ENCODE measurements at regions not wholly inside any gene's neighbourhood (a gene's known extent, or its start where the extent isn't known, plus 50 kb on each side); places are given as distances from the start of the nearest gene placed in this dataset.

DNA sequence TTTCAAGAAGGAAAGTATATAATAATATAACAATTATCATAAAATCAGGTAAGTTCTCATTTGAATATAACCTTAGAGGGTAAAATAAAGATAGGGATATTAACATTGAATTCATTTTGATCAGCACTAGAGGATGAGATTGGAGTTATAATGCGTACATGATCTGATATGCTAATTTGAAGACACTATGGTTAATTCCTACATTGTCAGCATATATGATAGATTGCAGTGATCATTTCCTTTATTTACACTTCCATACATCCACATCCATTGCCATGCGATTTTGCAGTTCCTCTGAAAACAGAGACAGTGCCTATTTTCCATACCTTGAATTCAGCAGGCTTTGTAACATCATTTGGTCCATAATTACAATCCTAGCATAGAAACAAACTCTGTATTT is 519.2 kb downstream of the CCDC85A start:
- Mint-ChIP-seq H3K4me3 (ENCODE audit: low read depth, unreplicated experiment) (no peak overlapping the region), H3K9me3 (ENCODE audit: low read depth, unreplicated experiment) (peaks cover 3% of the 10 kb centered on the region), H3K27me3 (ENCODE audit: unreplicated experiment) (no peaks in the 10 kb centered on the region), H3K36me3 (ENCODE audit: insufficient read depth, unreplicated experiment) (no peaks in the 10 kb centered on the region), H3K4me1 (ENCODE audit: low read depth, unreplicated experiment) (no peaks in the 10 kb centered on the region), H3K27ac (ENCODE audit: unreplicated experiment) (no peak overlapping the region)
- no TSS peak for BruUV-seq (replicated peaks)
- CTCF ChIA-PET = no interaction called here
- intact Hi-C loops (cut with micrococcal nuclease; ENCODE audit: unreplicated experiment) = no loop called here
- DNase-seq = no peak
- no peak for TF ChIP-seq CTCF (IDR thresholded peaks at IDR 0.05; ENCODE audit: unreplicated experiment)

- H3K36me3 Mint-ChIP-seq (ENCODE audit: insufficient read depth, unreplicated experiment) = no peaks in the 10 kb centered on the region
- H3K4me3 Mint-ChIP-seq (ENCODE audit: low read depth, unreplicated experiment) = no peak overlapping the region
- no peaks in the 10 kb centered on the region for H3K9me3 Mint-ChIP-seq (ENCODE audit: low read depth, unreplicated experiment)
- intact Hi-C loops (cut with micrococcal nuclease; ENCODE audit: unreplicated experiment) = no loop called here
- no peak overlapping the region for H3K27ac Mint-ChIP-seq (ENCODE audit: unreplicated experiment)
- no peaks in the 10 kb centered on the region for H3K4me1 Mint-ChIP-seq (ENCODE audit: low read depth, unreplicated experiment)
- H3K27me3 Mint-ChIP-seq (ENCODE audit: unreplicated experiment) = no peaks in the 10 kb centered on the region
- BruUV-seq (replicated peaks) = no TSS peak
- CTCF ChIA-PET = interaction anchor here (0.6 kb wide), 1 partner anchor 26 kb away, joined by 3 read pairs; no protein-coding TSS in a partner anchor
- TF ChIP-seq CTCF (IDR thresholded peaks at IDR 0.05; ENCODE audit: unreplicated experiment) = no peak
- no peak for DNase-seq
These were observed 521.9 kb downstream of the CCDC85A start for GRCh38 chr2:56705713-56706112.

DNA sequence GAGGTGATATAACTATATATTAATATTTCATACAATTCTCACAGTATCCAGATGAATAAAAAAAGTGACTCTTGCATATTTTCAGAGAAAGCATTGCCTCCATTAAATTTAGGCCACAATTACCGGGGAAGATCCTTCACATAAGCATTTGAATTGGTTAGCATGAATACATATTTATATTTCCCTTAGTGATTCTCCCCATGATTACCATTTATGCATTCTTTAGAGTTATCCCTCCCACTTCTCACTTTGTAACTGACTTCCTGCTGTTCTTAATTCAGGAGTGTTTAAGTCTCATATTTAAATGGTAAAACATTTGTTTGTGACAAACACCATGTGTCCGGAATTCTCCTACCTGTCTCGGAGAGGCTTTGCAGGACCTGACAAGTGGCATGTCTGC is 523.4 kb downstream of the CCDC85A start:
- no peaks in the 10 kb centered on the region for H3K36me3 Mint-ChIP-seq (ENCODE audit: insufficient read depth, unreplicated experiment)
- no peak for DNase-seq
- no peak overlapping the region for H3K4me3 Mint-ChIP-seq (ENCODE audit: low read depth, unreplicated experiment)
- CTCF ChIA-PET = no interaction called here
- no TSS peak for BruUV-seq (replicated peaks)
- peaks cover 4% of the 10 kb centered on the region for H3K9me3 Mint-ChIP-seq (ENCODE audit: low read depth, unreplicated experiment)
- TF ChIP-seq CTCF (IDR thresholded peaks at IDR 0.05; ENCODE audit: unreplicated experiment) = no peak
- no peaks in the 10 kb centered on the region for H3K4me1 Mint-ChIP-seq (ENCODE audit: low read depth, unreplicated experiment)
- no peaks in the 10 kb centered on the region for H3K27me3 Mint-ChIP-seq (ENCODE audit: unreplicated experiment)
- intact Hi-C loops (cut with micrococcal nuclease; ENCODE audit: unreplicated experiment) = no loop called here
- H3K27ac Mint-ChIP-seq (ENCODE audit: unreplicated experiment) = no peak overlapping the region

DNA sequence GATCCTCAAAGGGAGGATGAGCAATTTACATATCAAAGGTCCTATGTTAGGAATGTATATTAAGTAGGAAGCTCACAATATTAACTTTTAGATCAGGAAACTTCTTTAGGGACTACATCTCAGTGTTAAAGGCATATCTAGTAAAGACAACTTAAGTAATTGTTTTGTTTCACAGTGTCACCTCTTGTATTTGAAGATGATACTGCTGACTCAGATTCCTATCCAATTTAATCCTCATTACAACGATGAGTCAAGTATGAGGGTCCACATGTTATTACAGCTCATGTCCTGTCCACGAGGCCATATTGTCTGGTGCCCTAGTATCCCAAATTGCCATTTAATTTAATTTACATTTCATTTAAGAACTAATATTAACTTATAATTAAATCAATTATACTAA is 523.9 kb downstream of the CCDC85A start:
- DNase-seq = no peak
- peaks cover 6% of the 10 kb centered on the region for H3K9me3 Mint-ChIP-seq (ENCODE audit: low read depth, unreplicated experiment)
- CTCF ChIA-PET = no interaction called here

More for the DNA sequence above, 523.9 kb downstream of the CCDC85A start:
- no peaks in the 10 kb centered on the region for H3K27me3 Mint-ChIP-seq (ENCODE audit: unreplicated experiment)
- H3K4me3 Mint-ChIP-seq (ENCODE audit: low read depth, unreplicated experiment) = no peak overlapping the region
- intact Hi-C loops (cut with micrococcal nuclease; ENCODE audit: unreplicated experiment) = no loop called here
- no TSS peak for BruUV-seq (replicated peaks)
- no peak for TF ChIP-seq CTCF (IDR thresholded peaks at IDR 0.05; ENCODE audit: unreplicated experiment)
- no peak overlapping the region for H3K27ac Mint-ChIP-seq (ENCODE audit: unreplicated experiment)
- no peaks in the 10 kb centered on the region for H3K36me3 Mint-ChIP-seq (ENCODE audit: insufficient read depth, unreplicated experiment)
- H3K4me1 Mint-ChIP-seq (ENCODE audit: low read depth, unreplicated experiment) = no peaks in the 10 kb centered on the region

Measured in Calu3 (cell line).